DOHH2 (cell line): ENCODE measurements at regions not wholly inside any gene's neighbourhood (a gene's known extent, or its start where the extent isn't known, plus 50 kb on each side); places are given as distances from the start of the nearest gene placed in this dataset.

ENCODE experiments used
- CTCF ChIP-seq: fragments of 200-600 bp; sonication (generic); IDR thresholded peaks from one replicate; pipeline ENCODE4 v1.5.1; 2014; ENCODE audit warnings: antibody characterized with exemption, mild to moderate bottlenecking, low read depth, low read length; ENCODE audit not compliant: poor library complexity, severe bottlenecking
- EZH2phosphoT487 ChIP-seq: fragments of 200-600 bp; sonication (generic); IDR thresholded peaks from 2 replicates; pipeline ENCODE4 v1.6.1; 2017; ENCODE audit warnings: borderline replicate concordance, mild to moderate bottlenecking, antibody characterized with exemption, low read length, moderate library complexity, mixed read lengths

GRCh38 chr1:10918531-10918930, 93.9 kb upstream of the TARDBP start:
- no peak for TF ChIP-seq CTCF
- no peak for TF ChIP-seq EZH2phosphoT487
